ENCODE measurements at regions not wholly inside any gene's neighbourhood (a gene's known extent, or its start where the extent isn't known, plus 50 kb on each side); places are given as distances from the start of the nearest gene placed in this dataset.

GRCh38 chr13:47843005-47843404 lies 158.1 kb downstream of the SUCLA2 start:
- Histone ChIP-seq H3K4me1 (no peaks in the 10 kb centered on the region), H3K27me3 (ENCODE audit: insufficient read depth in 3 of 3, low read length in 2 of 3) (no peaks in the 10 kb centered on the region), H3K36me3 (ENCODE audit: insufficient read depth in 1 of 2, low read depth in 1 of 2) (no peaks in the 10 kb centered on the region), H3K9me3 (no peaks in the 10 kb centered on the region), H3K27ac (no peak overlapping the region), H3K4me3 (no peak overlapping the region)
- DNase-seq (no peak), ATAC-seq (no peak)
- 80 to 88% (median 84%) methylated on average over 4 of the region's 4 CpGs for WGBS, 3 donors
- no peak for TF ChIP-seq CTCF (IDR thresholded peaks at IDR 0.05)
- intact Hi-C loops (cut with DNase I): no loop called here

GRCh38 chr13:47841151-47841550 lies 159.9 kb downstream of the SUCLA2 start:
- WGBS, 3 donors: 85 to 89% (median 88%) methylated on average over 4 of the region's 4 CpGs
- H3K4me3 ChIP-seq: no peak overlapping the region
- no peak for ATAC-seq
- no peaks in the 10 kb centered on the region for H3K27me3 ChIP-seq (ENCODE audit: insufficient read depth in 3 of 3, low read length in 2 of 3)
- no peak overlapping the region for H3K27ac ChIP-seq
- intact Hi-C loops (cut with DNase I): no loop called here
- no peaks in the 10 kb centered on the region for H3K36me3 ChIP-seq (ENCODE audit: insufficient read depth in 1 of 2, low read depth in 1 of 2)
- no peak for TF ChIP-seq CTCF (IDR thresholded peaks at IDR 0.05)
- no peak for DNase-seq
- H3K9me3 ChIP-seq: no peaks in the 10 kb centered on the region
- H3K4me1 ChIP-seq: no peaks in the 10 kb centered on the region

GRCh38 chr13:47837906-47838305 lies 163.2 kb downstream of the SUCLA2 start:
- H3K27ac ChIP-seq: no peak overlapping the region
- H3K4me3 ChIP-seq: no peak overlapping the region
- H3K27me3 ChIP-seq (ENCODE audit: insufficient read depth in 3 of 3, low read length in 2 of 3): no peaks in the 10 kb centered on the region
- H3K4me1 ChIP-seq: no peaks in the 10 kb centered on the region
- no peaks in the 10 kb centered on the region for H3K9me3 ChIP-seq
- 68 to 80% (median 77%) methylated on average over 4 of the region's 4 CpGs for WGBS, 3 donors
- intact Hi-C loops (cut with DNase I): no loop called here
- no peaks in the 10 kb centered on the region for H3K36me3 ChIP-seq (ENCODE audit: insufficient read depth in 1 of 2, low read depth in 1 of 2)
- no peak for ATAC-seq
- DNase-seq: no peak
- TF ChIP-seq CTCF (IDR thresholded peaks at IDR 0.05): no peak

- Histone ChIP-seq H3K27ac (no peak overlapping the region), H3K4me1 (no peaks in the 10 kb centered on the region), H3K9me3 (no peaks in the 10 kb centered on the region), H3K4me3 (no peak overlapping the region), H3K27me3 (ENCODE audit: insufficient read depth in 3 of 3, low read length in 2 of 3) (no peaks in the 10 kb centered on the region), H3K36me3 (ENCODE audit: insufficient read depth in 1 of 2, low read depth in 1 of 2) (no peaks in the 10 kb centered on the region)
- ATAC-seq: no peak
- TF ChIP-seq CTCF (IDR thresholded peaks at IDR 0.05): no peak
- DNase-seq: no peak
- intact Hi-C loops (cut with DNase I): no loop called here
- 78 to 84% (median 79%) methylated on average over 5 of the region's 5 CpGs for WGBS, 3 donors
Measured at GRCh38 chr13:47837104-47837880, 163.8 kb downstream of the SUCLA2 start.

Data from psoas muscle (tissue), 7 donors.